CD8-positive, alpha-beta memory T cell (primary cell): ENCODE measurements at regions not wholly inside any gene's neighbourhood (a gene's known extent, or its start where the extent isn't known, plus 50 kb on each side); places are given as distances from the start of the nearest gene placed in this dataset.

Source experiments
- CTCF ChIA-PET: fragments of 350-600 bp; sonication (Branson Sonifier 250); formaldehyde crosslinking; loops from one replicate; lab custom pipeline; 2021; ENCODE audit warnings: antibody characterized with exemption; lab: Charles Lee
- POLR2A ChIA-PET: fragments of 350-600 bp; sonication (Branson Sonifier 250); formaldehyde crosslinking; loops from one replicate; lab custom pipeline; 2021; ENCODE audit warnings: antibody characterized with exemption; lab: Charles Lee
- DNase-seq, 5 donors: peaks; one replicate each; pipeline versions ENCODE4 v3.0.0 to v3.0.0-alpha.2; 2020 to 2022; ENCODE audit warnings: mixed read lengths in 1 of 5
- H3K27ac ChIP-seq: one replicate; pipeline ENCODE4 v1.7.0; 2013; ENCODE audit warnings: low read depth, mild to moderate bottlenecking, low read length, moderate library complexity
- H3K27me3 ChIP-seq: 2 replicates; pipeline ENCODE4 v1.7.0; 2013; ENCODE audit warnings: low read length, mild to moderate bottlenecking; ENCODE audit not compliant: insufficient read depth, poor library complexity, severe bottlenecking
- H3K36me3 ChIP-seq: 2 replicates; pipeline ENCODE4 v1.7.0; 2013; ENCODE audit warnings: mild to moderate bottlenecking, low read length, moderate library complexity; ENCODE audit not compliant: insufficient read depth
- H3K4me1 ChIP-seq: 2 replicates; pipeline ENCODE4 v1.7.0; 2013; ENCODE audit warnings: mild to moderate bottlenecking, low read length, moderate library complexity; ENCODE audit not compliant: insufficient read depth
- H3K4me3 ChIP-seq: 2 replicates; pipeline ENCODE4 v1.7.0; 2013; ENCODE audit warnings: mild to moderate bottlenecking, low read length
- H3K9me3 ChIP-seq: 2 replicates; pipeline ENCODE4 v1.7.0; 2013; ENCODE audit warnings: mild to moderate bottlenecking, low read length
- H3K27ac Mint-ChIP-seq, 8 donors: one replicate each; pipeline ENCODE4 v1.8.0; 2020 to 2021; ENCODE audit warnings: mixed read lengths in 8 of 8, mild to moderate bottlenecking in 6 of 8, inconsistent platforms in 3 of 8, moderate library complexity in 3 of 8
- H3K27me3 Mint-ChIP-seq, 2 donors: one replicate each; pipeline ENCODE4 v1.8.0; 2020 to 2021; ENCODE audit warnings: mixed read lengths in 2 of 2, mild to moderate bottlenecking in 1 of 2, moderate library complexity in 1 of 2
- H3K36me3 Mint-ChIP-seq, 3 donors: one replicate each; pipeline ENCODE4 v1.8.0; 2020 to 2021; ENCODE audit warnings: mixed read lengths in 3 of 3, inconsistent platforms in 1 of 3, mild to moderate bottlenecking in 1 of 3
- H3K4me1 Mint-ChIP-seq, 3 donors: one replicate each; pipeline ENCODE4 v1.8.0; 2020 to 2021; ENCODE audit warnings: mixed read lengths in 3 of 3, inconsistent platforms in 1 of 3, mild to moderate bottlenecking in 1 of 3
- H3K4me3 Mint-ChIP-seq, 7 donors: one replicate each; pipeline ENCODE4 v1.8.0; 2020 to 2021; ENCODE audit warnings: mixed read lengths in 7 of 7, mild to moderate bottlenecking in 6 of 7, moderate library complexity in 4 of 7, inconsistent platforms in 2 of 7
- H3K9me3 Mint-ChIP-seq, 5 donors: one replicate each; pipeline ENCODE4 v1.8.0; 2020 to 2022; ENCODE audit warnings: mixed read lengths in 5 of 5, mild to moderate bottlenecking in 3 of 5, moderate library complexity in 2 of 5, inconsistent platforms in 1 of 5

- Mint-ChIP-seq H3K36me3 (peaks cover 0 to 3% (median 0%) of the 10 kb centered on the region in 3 donors), H3K27me3 (peaks cover 0 to 4% of the 10 kb centered on the region in 2 donors), H3K27ac (no peak overlapping the region), H3K4me1 (no peaks in the 10 kb centered on the region), H3K4me3 (no peak overlapping the region), H3K9me3 (peaks cover 12 to 17% (median 14%) of the 10 kb centered on the region in 5 donors)
- Histone ChIP-seq H3K4me1 (no peaks in the 10 kb centered on the region), H3K27ac (no peak overlapping the region), H3K4me3 (no peak overlapping the region), H3K9me3 (no peaks in the 10 kb centered on the region), H3K27me3 (no peaks in the 10 kb centered on the region), H3K36me3 (no peaks in the 10 kb centered on the region)
- POLR2A ChIA-PET = no interaction called here
- CTCF ChIA-PET = no interaction called here
- DNase-seq = no peak
These were observed 84.1 kb upstream of the PRR23E start for GRCh38 chr3:127108796-127109195.

- Mint-ChIP-seq H3K4me3 (no peak overlapping the region), H3K9me3 (peaks cover 12 to 18% (median 14%) of the 10 kb centered on the region in 5 donors), H3K4me1 (no peaks in the 10 kb centered on the region), H3K27ac (no peak overlapping the region), H3K27me3 (peaks cover 3 to 5% of the 10 kb centered on the region in 2 donors), H3K36me3 (peaks cover 0 to 3% (median 0%) of the 10 kb centered on the region in 3 donors)
- ChIA-PET POLR2A (no interaction called here), CTCF (no interaction called here)
- Histone ChIP-seq H3K4me3 (no peak overlapping the region), H3K27ac (no peak overlapping the region), H3K27me3 (no peaks in the 10 kb centered on the region), H3K9me3 (no peaks in the 10 kb centered on the region), H3K36me3 (no peaks in the 10 kb centered on the region), H3K4me1 (no peaks in the 10 kb centered on the region)
- no peak for DNase-seq
These were observed 81.8 kb upstream of the PRR23E start for GRCh38 chr3:127110982-127111693.

GRCh38 chr3:127112796-127113570 is 79.9 kb upstream of the PRR23E start:
- Histone ChIP-seq H3K4me1 (no peaks in the 10 kb centered on the region), H3K36me3 (no peaks in the 10 kb centered on the region), H3K9me3 (no peaks in the 10 kb centered on the region), H3K27ac (no peak overlapping the region), H3K27me3 (no peaks in the 10 kb centered on the region), H3K4me3 (no peak overlapping the region)
- ChIA-PET POLR2A (no interaction called here), CTCF (no interaction called here)
- Mint-ChIP-seq H3K4me3 (no peak overlapping the region), H3K27me3 (peaks cover 4 to 5% of the 10 kb centered on the region in 2 donors), H3K9me3 (peaks cover 12 to 18% (median 14%) of the 10 kb centered on the region in 5 donors), H3K27ac (no peak overlapping the region), H3K36me3 (peaks cover 0 to 3% (median 0%) of the 10 kb centered on the region in 3 donors), H3K4me1 (no peaks in the 10 kb centered on the region)
- DNase-seq = no peak

GRCh38 chr3:127113571-127113891 is 79.4 kb upstream of the PRR23E start:
- POLR2A ChIA-PET = no interaction called here
- no peaks in the 10 kb centered on the region for H3K27me3 ChIP-seq
- Mint-ChIP-seq H3K4me1 (no peaks in the 10 kb centered on the region), H3K4me3 (no peak overlapping the region), H3K9me3 (peaks cover 12 to 18% (median 14%) of the 10 kb centered on the region in 5 donors), H3K27me3 (peaks cover 4 to 7% of the 10 kb centered on the region in 2 donors), H3K36me3 (peaks cover 0 to 3% (median 0%) of the 10 kb centered on the region in 3 donors), H3K27ac (no peak overlapping the region)
- H3K4me1 ChIP-seq = no peaks in the 10 kb centered on the region
- CTCF ChIA-PET = no interaction called here
- no peak for DNase-seq
- no peak overlapping the region for H3K4me3 ChIP-seq
- H3K27ac ChIP-seq = no peak overlapping the region
- H3K36me3 ChIP-seq = no peaks in the 10 kb centered on the region
- no peaks in the 10 kb centered on the region for H3K9me3 ChIP-seq

- no peak overlapping the region for H3K4me3 Mint-ChIP-seq
- Histone ChIP-seq H3K9me3 (no peaks in the 10 kb centered on the region), H3K27me3 (no peaks in the 10 kb centered on the region), H3K4me1 (no peaks in the 10 kb centered on the region), H3K4me3 (no peak overlapping the region), H3K36me3 (no peaks in the 10 kb centered on the region), H3K27ac (no peak overlapping the region)
- ChIA-PET POLR2A (no interaction called here), CTCF (no interaction called here)
- peaks cover 4 to 6% of the 10 kb centered on the region in 2 donors for H3K27me3 Mint-ChIP-seq
- no peaks in the 10 kb centered on the region for H3K4me1 Mint-ChIP-seq
- DNase-seq = no peak
- peaks cover 12 to 18% (median 14%) of the 10 kb centered on the region in 5 donors for H3K9me3 Mint-ChIP-seq
- H3K27ac Mint-ChIP-seq = no peak overlapping the region
- H3K36me3 Mint-ChIP-seq = peaks cover 0 to 3% (median 0%) of the 10 kb centered on the region in 3 donors
These were observed 78.4 kb upstream of the PRR23E start for GRCh38 chr3:127114337-127115070.

GRCh38 chr3:127115691-127116351 is 77.1 kb upstream of the PRR23E start:
- Mint-ChIP-seq H3K4me1 (no peaks in the 10 kb centered on the region), H3K9me3 (peaks cover 12 to 22% (median 14%) of the 10 kb centered on the region in 5 donors), H3K4me3 (no peak overlapping the region), H3K36me3 (peaks cover 0 to 3% (median 0%) of the 10 kb centered on the region in 3 donors), H3K27me3 (peaks cover 4 to 10% of the 10 kb centered on the region in 2 donors), H3K27ac (no peak overlapping the region)
- H3K9me3 ChIP-seq = no peaks in the 10 kb centered on the region
- ChIA-PET CTCF (no interaction called here), POLR2A (no interaction called here)
- H3K27ac ChIP-seq = no peak overlapping the region
- no peak overlapping the region for H3K4me3 ChIP-seq
- no peaks in the 10 kb centered on the region for H3K36me3 ChIP-seq
- no peaks in the 10 kb centered on the region for H3K27me3 ChIP-seq
- H3K4me1 ChIP-seq = no peaks in the 10 kb centered on the region
- DNase-seq = no peak

GRCh38 chr3:127118366-127118765 is 74.6 kb upstream of the PRR23E start:
- Histone ChIP-seq H3K27ac (no peak overlapping the region), H3K4me3 (no peak overlapping the region), H3K36me3 (no peaks in the 10 kb centered on the region), H3K27me3 (no peaks in the 10 kb centered on the region), H3K9me3 (no peaks in the 10 kb centered on the region), H3K4me1 (no peaks in the 10 kb centered on the region)
- DNase-seq = no peak
- ChIA-PET POLR2A (no interaction called here), CTCF (no interaction called here)
- Mint-ChIP-seq H3K4me1 (no peaks in the 10 kb centered on the region), H3K9me3 (peaks cover 0 to 5% (median 0%) of the 10 kb centered on the region in 5 donors), H3K36me3 (no peaks in the 10 kb centered on the region), H3K27ac (no peak overlapping the region), H3K27me3 (peaks cover 14 to 16% of the 10 kb centered on the region in 2 donors), H3K4me3 (no peak overlapping the region)
